HG03469 (cell line): ENCODE measurements at regions not wholly inside any gene's neighbourhood (a gene's known extent, or its start where the extent isn't known, plus 50 kb on each side); places are given as distances from the start of the nearest gene placed in this dataset.

ENCODE experiments used
- ATAC-seq: cut with Tn5 transposase; IDR thresholded peaks from one replicate; pipeline ENCODE4 v1.9.1; 2021; ENCODE audit warnings: mild to moderate bottlenecking, moderate library complexity, moderate number of reproducible peaks; ENCODE audit not compliant: unreplicated experiment

DNA sequence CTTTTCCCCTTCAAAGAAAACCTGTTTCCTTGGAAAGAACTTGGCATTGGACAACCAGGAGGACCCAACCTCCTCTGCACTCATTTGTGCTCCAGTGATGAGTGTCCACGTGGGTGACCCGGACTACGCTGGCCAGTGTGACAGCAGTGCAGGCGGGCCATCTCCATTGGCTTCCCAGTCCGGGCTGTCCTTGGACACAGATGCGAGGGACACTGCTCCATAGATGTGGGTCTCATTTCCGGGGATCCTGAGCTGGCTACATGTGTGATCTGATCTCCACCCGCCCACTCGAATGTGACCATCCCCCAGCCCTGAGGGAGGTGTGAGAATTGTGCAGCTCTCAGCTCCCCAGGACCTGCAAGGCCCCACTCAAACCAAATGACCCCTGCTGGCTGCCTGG lies 836.6 kb upstream of the TMEM132C start:
- no peak for ATAC-seq

- ATAC-seq: no peak
Observed at GRCh38 chr12:127431177-127431576, 835.8 kb upstream of the TMEM132C start.

DNA sequence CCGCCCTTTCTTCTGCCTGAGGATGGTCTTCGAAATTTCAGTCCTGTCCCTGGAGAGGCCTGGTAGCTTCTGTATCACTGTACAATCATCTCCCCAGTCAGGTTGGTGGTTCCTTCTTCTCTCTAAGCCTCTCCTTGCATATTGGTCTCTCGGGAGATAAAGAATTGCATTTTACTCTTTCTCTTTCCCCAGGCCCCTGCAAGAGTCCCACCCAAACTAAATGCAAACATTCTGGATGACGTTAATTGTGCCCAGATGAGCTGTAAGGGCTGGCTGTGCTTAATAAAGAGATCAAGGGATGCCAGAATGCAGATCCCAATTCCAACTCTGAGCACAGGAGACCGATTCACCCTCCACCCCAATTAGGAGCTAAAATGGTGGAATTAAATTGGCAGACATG lies 835.4 kb upstream of the TMEM132C start:
- ATAC-seq: no peak

DNA sequence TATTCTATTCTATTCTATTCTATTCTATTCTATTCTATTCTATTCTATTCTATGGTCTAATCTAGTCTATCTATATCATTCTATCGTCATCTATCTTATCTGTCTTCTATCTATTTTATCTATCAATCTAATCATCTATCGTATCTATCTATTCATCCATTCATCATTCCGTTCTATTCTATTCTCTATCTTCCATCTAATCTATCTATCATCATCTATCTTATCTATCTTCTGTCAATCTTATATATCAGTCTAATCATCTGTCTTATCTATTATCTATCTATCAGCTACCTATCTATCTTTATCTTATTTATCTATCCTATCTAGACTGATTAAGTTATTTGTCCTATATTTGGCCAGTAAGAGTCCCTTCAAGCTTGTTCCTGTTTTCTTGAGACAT lies 831.5 kb upstream of the TMEM132C start:
- no peak for ATAC-seq

DNA sequence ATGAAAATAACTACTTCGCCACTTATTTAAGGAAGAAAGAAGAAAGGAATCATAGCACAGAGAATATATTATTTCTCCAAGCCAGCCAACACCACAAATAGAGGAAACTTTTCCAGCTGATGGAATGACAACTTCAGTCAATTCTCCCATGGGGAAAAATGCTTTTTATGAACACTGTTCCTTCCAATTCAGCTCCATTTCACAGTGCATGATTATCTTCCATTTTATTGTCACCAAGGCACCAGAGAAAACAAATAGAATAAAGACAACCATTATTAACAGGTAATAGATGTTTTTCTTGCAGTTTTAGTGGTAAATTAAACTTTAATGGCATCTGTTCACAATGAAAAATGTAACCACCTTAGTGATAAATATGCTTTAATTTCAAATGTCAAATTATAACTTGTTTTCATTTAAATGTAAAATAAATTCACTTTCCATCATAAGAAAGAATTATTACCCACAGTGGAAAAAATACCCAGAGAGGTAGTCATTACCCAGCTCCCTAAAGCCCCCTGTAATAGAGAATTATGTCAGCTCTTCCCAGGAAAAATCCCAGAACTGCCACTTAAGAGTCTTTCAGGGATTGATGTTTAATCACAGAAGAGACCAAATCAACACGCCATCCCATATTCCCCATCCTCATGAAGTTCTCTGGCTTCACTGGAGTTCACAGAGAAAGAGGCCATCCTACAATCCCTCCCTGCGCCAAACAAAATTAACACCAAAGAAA lies 828.3 kb upstream of the TMEM132C start:
- no peak for ATAC-seq

GRCh38 chr12:127445581-127446139 lies 821.3 kb upstream of the TMEM132C start:
- ATAC-seq: no peak

DNA sequence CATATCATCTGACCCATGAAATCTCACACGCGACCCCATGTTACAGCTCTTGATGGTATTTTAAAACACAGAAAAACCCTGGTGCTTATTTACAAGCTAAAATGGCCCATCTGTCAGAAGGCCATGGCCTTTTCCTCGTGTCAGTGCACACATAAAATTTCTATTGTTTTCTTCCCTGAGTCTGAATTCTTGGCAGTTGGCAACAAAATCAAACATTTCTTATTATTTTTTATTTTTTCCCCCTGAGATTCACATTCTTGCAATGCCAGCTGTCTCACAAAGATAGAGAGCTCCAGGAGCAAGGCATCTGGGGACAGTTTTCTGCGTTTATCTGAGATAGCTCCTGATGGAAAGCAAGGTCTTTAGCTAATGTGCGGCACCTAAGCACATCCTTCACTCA lies 818.1 kb upstream of the TMEM132C start:
- no peak for ATAC-seq

- ATAC-seq: no peak
Observed at GRCh38 chr12:127450826-127451225, 816.1 kb upstream of the TMEM132C start.

GRCh38 chr12:127455347-127456265 lies 811.4 kb upstream of the TMEM132C start:
- ATAC-seq: no peak

- ATAC-seq: no peak
Observed at GRCh38 chr12:127457726-127458125, 809.2 kb upstream of the TMEM132C start.

GRCh38 chr12:127459166-127459565 lies 807.8 kb upstream of the TMEM132C start:
- ATAC-seq: no peak

- no peak for ATAC-seq
Observed at GRCh38 chr12:127459687-127460086, 807.3 kb upstream of the TMEM132C start.

GRCh38 chr12:127463237-127463636 lies 803.7 kb upstream of the TMEM132C start:
- ATAC-seq: no peak

DNA sequence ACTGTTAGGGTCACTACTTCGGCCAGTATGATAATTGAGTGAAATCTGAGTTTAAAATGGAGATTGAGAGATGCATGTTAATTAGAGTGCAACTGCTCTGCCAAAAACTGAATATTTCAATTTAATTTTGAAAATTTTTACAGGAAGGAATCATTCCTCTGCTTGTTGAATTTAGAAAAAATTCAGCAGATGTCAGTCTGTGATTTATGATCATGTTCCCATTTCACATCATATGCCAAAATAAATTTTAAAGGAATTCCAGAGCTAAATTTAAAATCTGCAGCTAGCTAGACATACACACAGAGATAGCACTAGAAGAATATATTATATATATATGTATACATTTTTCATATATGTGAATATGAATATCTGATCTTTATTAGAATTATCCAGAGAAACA lies 797.6 kb upstream of the TMEM132C start:
- no peak for ATAC-seq

DNA sequence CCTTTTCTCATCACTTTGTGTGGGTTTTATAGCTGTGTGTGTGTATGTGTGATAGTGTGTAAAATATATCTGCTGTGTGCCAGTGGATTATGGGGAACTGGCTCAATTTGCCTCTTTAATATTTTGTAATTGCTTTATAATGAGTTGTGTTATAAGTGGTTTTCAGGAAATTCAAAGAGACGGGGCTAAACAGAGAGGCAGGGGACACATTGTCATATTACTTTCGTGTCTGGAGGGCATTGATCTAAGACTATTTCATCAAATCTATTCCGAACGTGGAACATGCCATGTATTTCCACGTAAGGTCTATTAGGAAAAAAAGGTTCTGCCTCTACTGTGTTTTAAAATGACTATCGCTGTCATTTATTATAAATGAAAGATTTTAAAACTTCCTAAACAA lies 793.2 kb upstream of the TMEM132C start:
- no peak for ATAC-seq

- no peak for ATAC-seq
Observed at GRCh38 chr12:127479256-127479655, 787.7 kb upstream of the TMEM132C start.

- no peak for ATAC-seq
Observed at GRCh38 chr12:127480775-127481314, 786.1 kb upstream of the TMEM132C start.

DNA sequence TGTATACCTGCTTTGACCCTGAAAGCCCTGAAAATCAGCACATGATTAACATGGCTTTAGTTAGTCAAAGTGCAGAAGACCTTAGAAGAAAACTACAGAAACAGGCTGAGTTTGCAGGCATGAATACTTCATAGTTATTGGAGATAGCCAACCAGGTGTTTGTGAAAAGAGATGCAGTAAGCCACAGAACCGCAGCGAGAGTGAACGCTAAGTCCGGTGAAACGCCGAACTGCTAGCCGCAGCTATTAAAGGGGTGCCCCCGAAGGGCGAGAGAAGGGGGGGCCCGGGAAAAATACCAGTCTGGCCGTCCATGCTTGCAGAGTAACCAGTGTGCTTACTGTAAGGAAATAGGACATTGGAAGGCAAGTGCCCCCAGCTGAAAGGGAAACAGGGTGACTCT lies 784.0 kb upstream of the TMEM132C start:
- no peak for ATAC-seq

DNA sequence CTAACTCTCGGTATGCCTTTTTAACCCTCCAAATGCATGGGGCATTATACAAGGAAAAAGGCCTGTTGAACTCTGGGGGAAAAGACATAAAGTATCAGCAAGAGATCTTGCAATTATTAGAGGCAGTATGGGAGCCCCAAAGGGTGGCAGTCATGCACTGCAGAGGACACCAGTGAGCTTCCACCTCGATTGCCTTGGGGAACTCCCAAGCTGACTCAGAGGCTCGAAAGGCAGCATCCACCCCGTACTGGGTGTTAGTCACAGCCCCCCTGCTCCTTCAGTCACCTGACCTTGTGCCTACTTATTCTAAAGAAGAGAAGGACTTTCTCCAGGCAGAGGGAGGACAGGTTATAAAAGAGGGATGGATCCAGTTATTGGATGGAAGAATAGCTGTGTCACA lies 781.4 kb upstream of the TMEM132C start:
- no peak for ATAC-seq

GRCh38 chr12:127487031-127487430 lies 779.9 kb upstream of the TMEM132C start:
- ATAC-seq: no peak

DNA sequence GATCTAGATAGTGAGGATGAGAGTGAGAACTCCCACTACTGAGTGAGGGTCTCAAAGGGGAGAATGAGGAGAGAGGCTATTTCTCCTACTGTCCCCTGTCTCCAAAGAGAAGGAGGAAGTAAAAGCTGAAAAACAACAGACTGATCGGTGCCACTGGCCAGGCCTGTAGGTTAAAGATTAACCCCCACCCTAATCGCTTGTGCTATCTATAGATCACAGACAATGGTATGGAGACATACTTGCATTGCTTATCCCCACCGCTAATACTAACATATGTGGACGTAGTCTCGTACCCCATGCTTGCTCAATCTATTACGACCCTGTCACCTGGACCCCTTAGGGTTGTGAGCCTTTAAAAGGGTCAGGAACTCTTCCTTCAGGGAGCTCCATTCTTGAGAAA lies 777.9 kb upstream of the TMEM132C start:
- no peak for ATAC-seq
